Astrocyte of the spinal cord (primary cell): ENCODE measurements at regions not wholly inside any gene's neighbourhood (a gene's known extent, or its start where the extent isn't known, plus 50 kb on each side); places are given as distances from the start of the nearest gene placed in this dataset.

Experiments used
- DNase-seq: peaks from one replicate; pipeline ENCODE4 v3.0.0; 2011; ENCODE audit warnings: low read depth, low spot score
- H3K4me3 ChIP-seq: 2 replicates; pipeline ENCODE4 v1.5.1; 2011; ENCODE audit warnings: low read depth, mild to moderate bottlenecking, low read length, moderate library complexity
- CTCF ChIP-seq: IDR thresholded peaks from 2 replicates; pipeline ENCODE4 v1.5.1; 2012; ENCODE audit warnings: low read depth, mild to moderate bottlenecking, low read length, inconsistent platforms
- in situ Hi-C: cut with HindIII; loops from 2 replicates; pipeline ENCODE4 v1.10.0; 2017; ENCODE audit warnings: low sequenced_read_pairs

GRCh38 chr12:90301095-90301494 lies 592.5 kb upstream of the ATP2B1 start:
- H3K4me3 ChIP-seq, result no peak overlapping the region
- in situ Hi-C loops, result no loop called here
- no peak for DNase-seq
- TF ChIP-seq CTCF, result no peak

- in situ Hi-C loops, result no loop called here
- DNase-seq, result no peak
- no peak overlapping the region for H3K4me3 ChIP-seq
- TF ChIP-seq CTCF, result no peak
Observed at GRCh38 chr12:90299666-90300065, 591.0 kb upstream of the ATP2B1 start.

- DNase-seq, result no peak
- in situ Hi-C loops, result no loop called here
- H3K4me3 ChIP-seq, result no peak overlapping the region
- TF ChIP-seq CTCF, result no peak
Observed at GRCh38 chr12:90299121-90299520, 590.5 kb upstream of the ATP2B1 start.

- no peak for DNase-seq
- no peak overlapping the region for H3K4me3 ChIP-seq
- in situ Hi-C loops, result no loop called here
- TF ChIP-seq CTCF, result no peak
Observed at GRCh38 chr12:90298289-90298948, 589.8 kb upstream of the ATP2B1 start.

- in situ Hi-C loops, result no loop called here
- TF ChIP-seq CTCF, result no peak
- H3K4me3 ChIP-seq, result no peak overlapping the region
- no peak for DNase-seq
Observed at GRCh38 chr12:90295858-90296257, 587.2 kb upstream of the ATP2B1 start.

- in situ Hi-C loops, result no loop called here
- no peak overlapping the region for H3K4me3 ChIP-seq
- no peak for TF ChIP-seq CTCF
- DNase-seq, result no peak
Observed at GRCh38 chr12:90292183-90292582, 583.5 kb upstream of the ATP2B1 start.
